Spleen (tissue), 7 donors: ENCODE measurements at regions not wholly inside any gene's neighbourhood (a gene's known extent, or its start where the extent isn't known, plus 50 kb on each side); places are given as distances from the start of the nearest gene placed in this dataset.

Experiments used
- CTCF ChIP-seq, 11 experiments: fragments of 200-600 bp in 7 of 11; fragments of 450-650 bp in 4 of 11; sonication (generic) in 4 of 11; IDR thresholded peaks in 8 of 11; conservative IDR thresholded peaks in 3 of 11; 1 replicate in 7 of 11; 2 replicates in 4 of 11; pipeline versions ENCODE4 v1.4.0 to v1.8.0; 2016 to 2021; ENCODE audit warnings: antibody characterized with exemption in 11 of 11, inconsistent platforms in 4 of 11, mild to moderate bottlenecking in 1 of 11
- POLR2A ChIP-seq, 3 donors: fragments of 450-650 bp; IDR thresholded peaks; one replicate each; pipeline ENCODE4 v1.5.1; 2017; ENCODE audit warnings: antibody characterized with exemption in 3 of 3, mild to moderate bottlenecking in 1 of 3
- POLR2AphosphoS5 ChIP-seq, 3 donors: sonication (generic); formaldehyde crosslinking; IDR thresholded peaks; one replicate each; pipeline ENCODE4 v1.5.1; 2017; ENCODE audit warnings: antibody characterized with exemption in 3 of 3
- donor health status: DM: no; HTN: no; CAD: no; lungs with moderate emphysema.
- donor health status: DM: no; HTN: no; CAD: no.
- donor health status: DM: no; HTN: no; CAD: no.

GRCh38 chr6:76982476-76983199, 480.7 kb downstream of the HTR1B start:
- TF ChIP-seq CTCF (IDR thresholded peaks at IDR 0.05 in 8 of 11, conservative IDR thresholded peaks at IDR 0.05 in 3 of 11) (no peak), POLR2A (IDR thresholded peaks at IDR 0.05) (no peak), POLR2AphosphoS5 (IDR thresholded peaks at IDR 0.05) (no peak)
